ENCODE measurements at regions not wholly inside any gene's neighbourhood (a gene's known extent, or its start where the extent isn't known, plus 50 kb on each side); places are given as distances from the start of the nearest gene placed in this dataset.

DNA sequence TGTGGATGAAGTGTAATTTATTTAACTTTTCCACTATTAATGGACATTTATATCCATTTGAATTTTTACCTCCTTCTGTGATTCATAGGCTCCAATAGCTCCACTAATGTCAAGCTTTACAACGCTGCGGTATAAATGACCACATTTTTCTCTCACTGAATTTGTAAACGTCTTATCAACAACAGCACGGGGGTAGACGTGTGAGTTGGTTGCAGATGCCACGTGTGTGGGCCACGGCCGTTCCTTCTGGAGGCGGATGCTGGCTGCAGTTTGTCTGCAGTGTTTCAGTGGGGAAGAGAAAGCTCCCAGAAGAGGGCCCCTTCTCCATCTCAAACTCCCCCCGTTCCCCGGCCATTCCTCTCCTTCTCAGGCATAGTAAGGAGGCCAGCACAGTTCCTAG is 68.2 kb upstream of the XYLT1 start:
- TF ChIP-seq, protein P1, sequence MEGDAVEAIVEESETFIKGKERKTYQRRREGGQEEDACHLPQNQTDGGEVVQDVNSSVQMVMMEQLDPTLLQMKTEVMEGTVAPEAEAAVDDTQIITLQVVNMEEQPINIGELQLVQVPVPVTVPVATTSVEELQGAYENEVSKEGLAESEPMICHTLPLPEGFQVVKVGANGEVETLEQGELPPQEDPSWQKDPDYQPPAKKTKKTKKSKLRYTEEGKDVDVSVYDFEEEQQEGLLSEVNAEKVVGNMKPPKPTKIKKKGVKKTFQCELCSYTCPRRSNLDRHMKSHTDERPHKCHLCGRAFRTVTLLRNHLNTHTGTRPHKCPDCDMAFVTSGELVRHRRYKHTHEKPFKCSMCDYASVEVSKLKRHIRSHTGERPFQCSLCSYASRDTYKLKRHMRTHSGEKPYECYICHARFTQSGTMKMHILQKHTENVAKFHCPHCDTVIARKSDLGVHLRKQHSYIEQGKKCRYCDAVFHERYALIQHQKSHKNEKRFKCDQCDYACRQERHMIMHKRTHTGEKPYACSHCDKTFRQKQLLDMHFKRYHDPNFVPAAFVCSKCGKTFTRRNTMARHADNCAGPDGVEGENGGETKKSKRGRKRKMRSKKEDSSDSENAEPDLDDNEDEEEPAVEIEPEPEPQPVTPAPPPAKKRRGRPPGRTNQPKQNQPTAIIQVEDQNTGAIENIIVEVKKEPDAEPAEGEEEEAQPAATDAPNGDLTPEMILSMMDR (IDR thresholded peaks at IDR 0.05), result no peak
- TF ChIP-seq POLR2AphosphoS5 (IDR thresholded peaks at IDR 0.05), result no peak
- no peak for TF ChIP-seq POLR2A (IDR thresholded peaks at IDR 0.05)

Measured in breast epithelium (tissue), 3 donors.